ENCODE measurements at regions not wholly inside any gene's neighbourhood (a gene's known extent, or its start where the extent isn't known, plus 50 kb on each side); places are given as distances from the start of the nearest gene placed in this dataset.
"Not testable (repeated sequence)": the region's sequence is repeated elsewhere in the genome, so short reads cannot be mapped to it uniquely, and the experiment has no call there.

DNA sequence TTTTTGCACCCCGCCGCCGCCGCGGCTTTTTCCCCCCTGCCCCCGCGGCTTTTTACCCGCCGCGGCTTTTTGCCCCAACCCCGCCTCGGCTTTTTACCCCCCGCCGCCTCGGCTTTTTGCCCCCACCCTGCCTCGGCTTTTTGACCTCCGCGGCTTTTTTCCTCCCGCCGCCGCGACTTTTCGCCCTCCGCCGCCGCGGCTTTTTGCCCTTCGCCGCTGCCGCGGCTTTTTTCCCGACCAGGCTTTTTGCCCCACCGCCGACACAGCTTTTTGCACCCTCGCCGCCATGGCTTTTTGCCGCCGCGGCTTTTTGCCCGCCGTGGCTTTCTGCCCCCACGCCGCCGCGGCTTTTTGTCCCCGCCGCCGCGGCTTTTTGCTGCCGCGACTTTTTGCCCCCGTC, 137.0 kb upstream of the TP53TG3D start:
- no peak for TF ChIP-seq ZNF274 (IDR thresholded peaks at IDR 0.05; ENCODE audit: low read depth, low read length)
- H3K4me3 ChIP-seq (ENCODE audit: low read length), result peak overlapping the region; percentile 49; the same call in 1 of the 2 replicates

DNA sequence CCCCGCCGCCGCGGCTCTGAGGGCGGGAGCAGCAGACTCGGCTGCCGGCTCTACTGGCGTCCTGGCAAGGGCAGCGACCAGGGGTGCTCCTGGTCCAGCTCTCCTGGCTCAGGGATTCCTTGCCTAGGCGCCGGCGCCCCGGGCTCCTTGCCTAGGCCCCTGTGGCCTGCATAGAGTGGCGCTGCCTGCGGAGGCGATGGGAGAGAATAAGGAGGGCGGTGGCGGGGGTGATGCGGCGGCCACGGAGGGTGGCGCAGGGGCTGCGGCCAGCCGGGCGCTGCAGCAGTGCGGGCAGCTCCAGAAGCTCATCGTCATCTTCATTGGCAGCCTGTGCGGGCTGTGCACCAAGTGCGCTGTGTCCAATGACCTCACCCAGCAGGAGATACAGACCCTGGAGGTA, 136.6 kb upstream of the TP53TG3D start:
- peak overlapping the region; percentile 49; the same call in 1 of the 2 replicates for H3K4me3 ChIP-seq (ENCODE audit: low read length)

DNA sequence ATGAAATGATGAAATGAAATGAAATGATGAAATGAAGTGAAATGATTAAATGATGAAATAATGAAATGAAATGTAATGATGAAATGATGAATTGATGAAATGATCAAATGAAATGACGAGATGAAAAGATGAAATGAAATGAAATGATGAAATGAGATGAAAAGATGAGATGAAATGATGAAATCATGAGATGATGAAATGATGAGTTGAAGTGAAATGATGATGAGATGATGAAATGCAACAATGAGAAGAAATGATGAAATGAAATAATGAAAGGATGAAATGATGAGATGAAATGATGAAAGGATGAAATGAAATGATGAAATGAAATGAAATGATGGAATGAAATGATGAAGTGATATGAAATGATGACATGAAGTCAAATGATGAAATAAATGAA, 132.7 kb upstream of the TP53TG3D start:
- H3K4me3 ChIP-seq (ENCODE audit: low read length), result not testable (repeated sequence)

DNA sequence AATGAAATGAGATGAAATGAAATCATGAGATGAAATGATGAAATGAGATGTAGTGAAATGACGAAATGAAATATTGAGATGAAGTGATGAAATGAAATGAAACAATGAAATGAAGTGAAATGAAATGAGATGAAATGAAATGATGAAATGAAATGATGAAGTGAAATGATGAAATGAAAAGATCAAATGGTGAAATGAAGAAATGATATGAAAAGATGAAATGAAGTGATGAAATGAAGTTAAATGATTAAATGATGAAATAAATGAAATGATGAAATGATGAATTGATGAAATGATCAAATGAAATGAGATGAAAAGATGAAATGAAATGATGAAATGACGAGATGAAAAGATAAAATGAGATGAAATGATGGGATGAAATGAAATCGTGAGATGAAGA, 132.3 kb upstream of the TP53TG3D start:
- not testable (repeated sequence) for H3K4me3 ChIP-seq (ENCODE audit: low read length)

DNA sequence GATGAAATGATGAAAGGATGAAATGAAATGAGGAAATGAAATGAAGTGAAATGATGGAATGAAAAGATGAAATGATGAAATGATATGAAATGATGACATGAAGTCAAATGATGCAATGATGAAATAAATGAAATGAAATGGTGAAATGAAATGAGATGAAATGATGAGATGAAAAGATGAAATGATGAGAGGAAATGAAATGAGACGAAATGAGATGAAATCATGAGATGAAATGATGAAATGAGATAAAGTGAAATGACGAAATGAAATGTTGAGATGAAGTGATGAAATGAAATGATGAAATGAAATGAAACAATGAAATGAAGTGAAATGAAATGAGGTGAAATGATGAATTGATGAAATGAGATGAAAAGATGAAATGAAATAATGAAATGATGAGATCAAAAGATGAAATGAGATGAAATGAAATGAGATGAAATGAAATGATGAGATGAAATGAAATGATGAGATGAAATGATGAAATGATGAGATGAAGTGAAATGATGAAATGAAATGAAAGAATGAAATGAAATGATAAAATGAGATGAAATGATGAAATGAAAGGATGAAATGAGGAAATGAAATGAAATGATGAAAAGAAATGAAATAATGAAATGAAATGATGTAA, 131.7 kb upstream of the TP53TG3D start:
- not testable (repeated sequence) for H3K4me3 ChIP-seq (ENCODE audit: low read length)

DNA sequence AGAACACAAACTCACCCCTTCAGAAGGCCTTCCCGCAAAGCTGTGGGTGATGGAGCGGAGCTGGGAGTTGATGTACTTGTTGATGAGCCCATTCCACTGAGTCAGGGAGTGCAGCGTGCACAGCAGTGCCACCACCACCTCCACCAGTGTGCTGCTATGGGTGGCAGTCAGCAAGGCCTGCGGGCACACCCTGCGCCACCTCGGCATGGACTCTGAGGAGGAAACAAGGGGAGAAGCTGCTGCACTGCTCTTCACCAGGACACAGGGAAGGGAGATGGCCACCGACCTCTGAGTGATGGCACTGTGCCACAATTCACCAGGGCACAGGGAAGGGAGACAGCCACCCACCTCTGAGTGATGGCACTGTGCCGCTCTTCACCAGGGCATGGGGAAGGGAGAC, 100.7 kb upstream of the TP53TG3D start:
- H3K4me3 ChIP-seq (ENCODE audit: low read length), result not testable (repeated sequence)

DNA sequence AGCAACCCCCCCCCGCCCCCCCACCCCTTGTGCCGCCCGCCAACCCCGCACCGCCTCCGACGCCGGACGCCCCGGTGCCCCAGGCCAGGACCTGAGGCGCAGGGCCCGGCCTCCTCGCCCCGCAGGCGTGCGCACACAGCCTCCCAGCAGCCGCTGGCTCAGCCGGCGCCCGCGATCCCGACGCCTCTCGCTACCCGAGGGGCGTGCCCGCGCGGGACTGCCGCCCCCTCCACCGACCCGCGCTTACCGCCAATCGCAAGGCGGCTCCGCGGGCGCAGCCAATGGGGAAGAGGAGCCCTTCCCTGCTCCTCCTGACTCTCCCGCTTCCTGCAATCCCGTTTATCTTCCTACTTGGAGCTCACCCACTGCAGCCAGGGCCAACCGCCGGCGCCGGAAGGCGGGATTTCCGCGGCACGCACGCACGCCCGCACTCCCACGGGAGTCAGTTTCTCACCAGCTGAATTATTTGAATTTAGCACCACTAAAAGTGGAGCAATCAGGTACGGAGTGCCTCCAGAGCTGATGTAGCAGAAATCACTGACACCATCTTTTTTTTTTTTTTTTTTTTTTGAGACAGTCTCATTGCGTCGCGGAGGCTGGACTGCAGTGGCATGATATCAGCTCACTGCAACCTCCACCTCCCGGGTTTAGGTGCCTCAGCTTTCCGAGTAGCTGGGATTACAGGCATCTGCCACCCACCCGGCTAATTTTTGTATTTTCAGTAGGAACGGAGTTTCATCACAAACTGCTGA, 65.0 kb upstream of the TP53TG3D start:
- not testable (repeated sequence) for H3K4me3 ChIP-seq (ENCODE audit: low read length)

DNA sequence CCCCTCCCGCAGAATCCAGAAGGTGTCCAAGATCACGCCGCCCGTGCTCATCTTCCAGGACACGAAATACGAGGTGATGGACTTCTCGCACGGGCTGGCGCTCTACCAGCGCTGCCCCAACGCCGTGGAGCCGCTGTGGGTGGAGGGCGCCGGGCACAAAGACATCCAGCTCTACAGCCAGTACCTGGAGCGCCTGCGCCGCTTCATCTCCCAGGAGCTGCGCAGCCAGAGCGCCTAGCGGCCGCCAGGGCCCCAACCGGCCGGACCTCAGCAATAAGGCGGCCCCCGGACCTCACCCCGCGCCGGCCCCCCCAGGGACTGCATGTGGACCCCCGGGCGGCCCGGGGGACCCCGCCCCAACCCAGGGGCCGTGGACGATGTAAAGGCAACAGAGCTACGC, 50.5 kb upstream of the TP53TG3D start:
- H3K4me3 ChIP-seq (ENCODE audit: low read length), result not testable (repeated sequence)
